ENCODE measurements at regions not wholly inside any gene's neighbourhood (a gene's known extent, or its start where the extent isn't known, plus 50 kb on each side); places are given as distances from the start of the nearest gene placed in this dataset.
"Not testable (repeated sequence)": the region's sequence is repeated elsewhere in the genome, so short reads cannot be mapped to it uniquely, and the experiment has no call there.

DNA sequence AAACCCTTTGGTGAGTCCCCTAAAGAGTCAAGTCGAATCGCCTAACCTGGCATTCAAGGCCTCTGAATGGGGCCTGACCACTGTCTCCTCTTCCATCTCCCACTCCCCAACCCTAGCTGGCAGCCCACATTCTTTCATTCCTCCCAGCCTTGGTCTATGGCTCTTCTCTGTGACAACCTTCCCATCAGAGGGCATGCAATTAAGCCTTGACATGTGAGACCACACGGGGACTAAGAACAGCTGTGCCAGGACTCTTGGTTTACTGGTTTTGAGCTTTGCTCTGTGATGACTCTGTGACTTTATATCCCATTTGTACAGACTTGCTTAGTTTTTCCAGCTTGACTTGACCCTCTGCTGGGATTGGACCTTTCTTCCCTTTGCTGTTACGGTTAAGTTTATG, 116.6 kb downstream of the BUB3 start:
- no peak for DNase-seq

DNA sequence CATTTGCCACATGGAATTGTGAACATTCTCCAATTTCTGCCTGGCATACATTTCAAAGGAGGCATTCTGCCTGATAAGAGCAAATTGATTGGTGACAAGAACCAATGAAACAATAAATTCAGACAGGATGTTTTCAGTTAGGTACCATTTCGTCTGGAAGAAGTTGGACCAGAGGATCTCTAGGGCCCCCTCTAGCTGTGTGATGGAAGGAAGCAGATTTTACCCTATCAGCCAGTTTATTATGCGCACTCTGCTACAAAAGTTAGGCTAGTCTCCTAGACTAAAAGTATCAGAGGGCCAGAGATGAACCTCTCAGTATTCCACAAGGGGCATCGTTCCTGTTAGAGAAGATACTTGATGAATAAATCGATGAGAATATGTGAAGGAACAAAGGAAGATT, 118.0 kb downstream of the BUB3 start:
- no peak for DNase-seq

DNA sequence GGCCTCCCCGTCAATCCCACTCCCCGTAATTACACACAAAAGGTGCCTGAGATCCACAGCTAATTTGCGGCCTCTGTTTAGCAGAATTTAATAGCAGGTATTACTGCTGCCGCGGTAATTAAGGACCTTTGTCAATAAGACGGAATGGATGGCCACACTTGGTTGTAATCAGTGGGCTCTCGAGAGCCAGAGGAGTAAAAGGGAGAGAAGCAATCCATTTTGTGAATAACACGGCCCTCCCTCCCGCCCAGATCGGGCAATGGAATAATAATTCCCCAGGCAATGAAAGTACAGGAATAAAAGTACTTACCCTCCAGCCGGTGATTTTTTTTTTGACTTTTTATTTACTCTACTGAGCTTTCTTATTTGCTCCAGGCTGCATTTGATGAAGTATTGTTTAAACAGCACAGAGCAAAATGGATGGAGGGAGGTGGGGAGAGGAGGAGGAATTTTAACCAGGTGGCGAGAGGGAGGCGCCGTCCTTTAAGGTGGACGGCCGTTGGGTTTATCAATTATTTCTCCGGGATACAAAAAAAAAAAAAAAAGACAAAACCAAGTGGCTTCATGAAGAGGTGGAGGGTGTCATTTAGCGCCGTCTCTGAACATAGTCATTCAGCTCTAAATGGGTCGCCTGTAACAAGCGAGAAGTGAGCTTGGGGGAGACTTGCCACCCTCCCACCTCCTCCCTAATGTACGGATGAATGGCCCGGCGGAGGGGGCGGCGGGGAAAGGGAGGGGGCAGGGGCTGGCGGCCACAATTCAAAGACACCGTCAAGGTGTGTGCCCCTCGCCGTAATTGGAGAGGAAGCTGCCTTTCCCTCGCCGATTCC, 120.3 kb downstream of the BUB3 start:
- DNase-seq, result no peak

DNA sequence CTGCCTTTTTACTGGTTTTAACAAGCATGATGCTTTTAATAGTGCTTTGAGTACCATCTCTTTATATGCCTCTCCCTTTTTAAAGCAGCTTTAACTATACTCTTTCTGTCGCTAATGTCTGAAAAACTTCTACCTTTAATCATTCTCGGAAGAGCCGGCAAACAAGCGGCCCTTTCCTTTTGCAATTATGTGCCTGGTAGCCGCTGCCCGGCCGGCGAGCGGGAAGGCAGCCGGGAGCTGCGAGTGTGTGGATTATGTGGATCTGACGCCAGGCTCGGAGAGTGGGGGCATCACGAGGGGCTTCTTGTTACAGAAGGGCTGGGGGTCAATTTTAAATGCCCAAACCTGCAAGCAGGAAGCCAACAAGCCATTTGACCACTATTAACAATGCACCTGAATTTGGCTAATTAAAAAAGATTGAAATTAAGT, 120.9 kb downstream of the BUB3 start:
- no peak for DNase-seq

DNA sequence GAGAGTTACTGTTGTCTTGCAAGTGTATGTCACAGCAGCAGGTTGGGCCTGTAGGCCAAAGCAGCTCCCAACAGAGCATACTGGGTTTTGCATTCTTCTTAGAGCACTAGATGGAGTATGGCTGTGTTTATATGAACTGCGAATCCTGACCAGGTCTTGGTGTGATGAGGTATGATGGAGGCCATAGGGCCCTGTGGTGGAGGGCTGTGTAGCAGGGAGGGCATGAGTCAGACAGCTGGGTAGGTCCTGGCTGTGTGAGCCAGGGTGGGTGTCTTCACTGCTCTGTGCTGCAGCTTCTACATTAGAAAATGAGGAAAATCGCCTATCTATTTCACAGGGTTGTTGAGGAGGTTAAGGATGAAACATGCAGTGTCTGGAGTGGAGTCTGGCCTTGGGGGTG, 124.2 kb downstream of the BUB3 start:
- no peak for DNase-seq

DNA sequence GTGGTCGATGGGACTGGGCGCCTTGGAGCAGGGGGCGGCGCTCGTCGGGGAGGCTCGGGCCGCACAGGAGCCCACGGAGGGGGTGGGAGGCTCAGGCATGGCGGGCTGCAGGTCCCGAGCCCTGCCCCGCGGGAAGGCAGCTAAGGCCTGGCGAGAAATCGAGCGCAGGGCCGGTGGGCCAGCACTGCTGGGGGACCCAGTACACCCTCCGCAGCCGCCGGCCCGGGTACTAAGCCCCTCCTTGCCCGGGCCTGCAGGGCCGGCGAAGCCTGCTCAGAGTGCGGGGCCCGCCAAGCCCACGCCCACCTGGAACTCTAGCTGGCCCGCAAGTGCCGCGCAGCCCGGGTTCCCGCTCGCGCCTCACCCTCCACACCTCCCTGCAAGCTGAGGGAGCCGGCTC, 129.2 kb downstream of the BUB3 start:
- DNase-seq, result not testable (repeated sequence)

DNA sequence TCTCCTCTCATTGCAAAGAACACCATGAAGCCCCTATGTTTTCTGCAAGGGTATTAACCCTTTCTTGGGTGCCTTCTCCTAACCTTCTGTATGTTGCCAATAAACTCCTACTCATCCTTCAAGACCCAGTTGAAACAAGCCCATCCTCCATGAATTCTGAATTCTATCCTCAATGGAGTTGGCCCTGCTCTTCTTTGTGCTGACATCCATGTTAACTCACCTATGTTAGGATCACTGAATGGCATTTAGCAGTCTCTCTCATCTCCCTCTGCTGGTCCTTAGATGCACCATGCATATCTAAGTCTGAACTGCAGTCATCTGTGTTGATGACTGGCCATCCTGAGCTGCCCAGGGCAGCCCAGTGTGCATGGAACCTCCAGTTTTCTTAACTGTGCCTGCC, 129.8 kb downstream of the BUB3 start:
- DNase-seq, result no peak

DNA sequence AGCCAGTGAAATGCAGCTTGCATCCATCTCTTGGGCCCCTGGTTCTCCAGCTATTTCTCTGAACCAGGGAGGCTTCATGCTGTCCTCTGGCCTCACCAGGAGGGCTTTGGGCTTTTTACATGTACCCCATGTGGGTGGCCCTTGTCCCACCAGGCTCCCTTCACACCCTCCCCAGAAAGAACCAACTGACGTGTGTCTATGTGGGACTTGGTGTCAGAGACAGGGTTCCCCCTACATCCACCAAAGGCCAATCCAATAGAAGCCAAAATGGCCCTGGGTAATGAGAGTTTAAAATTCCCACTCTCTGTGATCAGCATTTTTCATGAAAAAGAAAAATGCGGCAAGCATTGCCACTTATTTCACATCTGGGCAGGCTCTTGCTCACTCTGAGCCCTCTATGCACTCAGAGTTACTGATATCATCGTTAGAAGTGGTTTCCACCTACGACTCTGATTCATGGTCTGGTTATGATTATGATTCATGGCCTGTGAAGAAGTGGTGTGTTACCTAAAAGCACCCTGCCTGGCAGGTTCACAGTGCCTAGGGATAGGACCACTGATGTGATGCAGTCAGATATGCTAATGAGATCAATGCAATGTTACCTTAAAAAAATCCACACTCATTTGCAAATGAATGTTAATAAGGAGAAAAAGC, 133.5 kb downstream of the BUB3 start:
- no peak for DNase-seq

DNA sequence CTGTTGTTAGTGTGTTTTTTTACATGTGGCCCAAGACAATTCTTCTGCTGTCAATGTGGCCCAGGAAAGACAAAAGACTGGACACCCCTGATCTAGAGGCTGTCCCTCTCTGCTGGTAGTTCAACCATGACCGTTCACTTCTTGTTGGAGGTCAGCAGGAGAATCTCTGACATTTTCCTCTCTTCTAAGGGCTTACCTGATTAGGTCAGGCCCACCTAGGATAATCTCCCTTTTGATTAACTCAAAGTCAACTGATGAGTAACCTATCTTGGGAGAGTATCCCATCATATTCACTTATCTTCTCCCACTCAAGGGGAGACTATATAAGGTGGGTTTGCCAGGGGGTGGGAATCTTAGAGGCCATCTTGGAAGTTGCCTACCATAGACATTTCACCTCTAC, 135.2 kb downstream of the BUB3 start:
- no peak for DNase-seq

DNA sequence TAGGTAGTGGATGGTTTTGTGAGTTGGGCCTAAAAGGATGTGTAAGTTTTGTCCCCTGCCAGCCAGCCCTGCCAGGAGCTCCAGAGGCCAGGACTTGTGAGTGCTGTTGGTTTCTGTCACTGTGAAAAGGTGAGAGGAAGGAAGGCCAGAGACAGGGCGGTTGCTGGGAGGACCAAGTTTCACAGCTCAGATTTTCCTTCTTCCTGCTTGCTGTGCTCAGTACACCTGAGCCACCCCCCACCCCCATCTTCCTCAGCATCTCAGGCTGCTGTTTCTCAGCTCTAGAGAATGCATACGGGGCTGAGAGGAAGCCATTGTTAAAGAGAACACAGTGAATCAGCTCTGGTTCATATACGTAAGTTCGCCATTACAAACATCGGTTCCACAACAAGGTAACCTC, 139.9 kb downstream of the BUB3 start:
- DNase-seq, result no peak

DNA sequence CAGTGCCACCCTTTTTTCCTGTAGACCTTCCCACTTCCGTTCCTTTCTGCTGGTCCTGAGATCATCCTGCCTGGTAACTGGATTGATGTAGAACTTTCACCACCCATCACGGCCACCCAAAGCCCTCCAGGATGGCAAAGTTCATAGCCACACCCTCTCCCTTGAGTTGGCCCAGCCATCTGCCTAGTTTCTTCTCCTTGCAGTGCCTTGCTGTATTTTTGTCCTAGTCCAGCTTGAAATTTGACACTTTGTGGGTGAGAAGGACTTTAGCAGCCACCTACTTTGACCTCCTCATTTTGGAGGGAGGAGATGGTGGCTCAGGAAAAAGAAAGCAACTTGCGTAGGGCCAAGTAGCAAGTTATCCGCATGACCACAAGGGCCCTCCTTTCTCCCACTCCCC, 140.7 kb downstream of the BUB3 start:
- DNase-seq, result no peak

DNA sequence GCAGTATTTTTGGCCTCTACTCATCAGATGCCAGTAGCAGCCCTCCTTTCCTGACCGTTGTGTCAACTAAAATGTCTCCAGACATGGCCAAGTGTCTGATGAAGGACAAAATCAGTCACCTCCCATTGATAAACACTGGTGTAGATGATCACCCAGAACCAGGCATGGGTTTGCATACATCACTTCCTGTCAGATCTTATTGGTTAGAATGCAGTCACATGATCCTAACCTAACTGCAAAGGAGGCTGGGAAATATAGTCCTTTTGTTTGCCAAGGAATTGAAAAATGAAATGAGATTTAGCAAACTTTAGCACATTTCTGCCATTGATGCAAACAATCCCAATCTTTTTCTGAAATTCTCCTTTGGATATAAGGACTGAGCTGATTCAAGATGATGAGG, 141.4 kb downstream of the BUB3 start:
- no peak for DNase-seq

DNA sequence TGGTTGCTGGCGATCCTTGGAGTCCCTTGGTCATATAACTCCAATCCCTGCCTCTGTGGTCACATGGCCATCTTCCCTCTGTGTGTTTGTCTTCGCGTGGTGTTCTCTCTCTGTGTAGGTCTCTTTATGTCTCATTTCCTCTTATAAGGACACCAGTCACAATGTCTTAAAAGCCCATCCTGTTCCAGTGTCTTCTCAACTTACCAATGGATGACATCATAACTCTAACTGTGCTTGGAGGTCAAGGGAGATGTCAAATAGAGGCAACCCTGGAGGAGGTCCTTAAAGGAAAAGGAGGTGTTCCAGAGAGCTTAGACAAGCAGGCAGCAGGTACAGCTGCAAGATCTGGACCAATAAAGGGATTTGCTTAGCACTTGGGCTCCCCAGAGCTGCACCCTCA, 143.0 kb downstream of the BUB3 start:
- no peak for DNase-seq

DNA sequence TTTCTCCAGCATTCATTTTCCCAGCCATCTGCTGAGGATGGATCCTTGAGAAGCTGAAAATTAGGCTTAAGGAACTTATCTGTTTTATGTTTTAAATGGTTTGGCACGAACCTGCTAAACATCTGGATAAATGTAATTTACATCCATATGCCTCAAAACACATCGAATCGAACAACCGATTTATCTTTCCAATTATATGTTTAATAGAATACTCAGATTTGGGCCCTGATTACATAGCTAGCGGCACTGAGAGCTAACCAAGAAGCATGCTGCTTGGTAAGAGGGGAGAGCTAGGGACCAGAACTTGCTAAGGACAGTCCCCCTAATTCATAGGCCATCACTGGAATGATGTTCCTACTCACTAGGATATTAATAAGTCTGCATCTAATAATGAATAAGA, 144.4 kb downstream of the BUB3 start:
- no peak for DNase-seq

DNA sequence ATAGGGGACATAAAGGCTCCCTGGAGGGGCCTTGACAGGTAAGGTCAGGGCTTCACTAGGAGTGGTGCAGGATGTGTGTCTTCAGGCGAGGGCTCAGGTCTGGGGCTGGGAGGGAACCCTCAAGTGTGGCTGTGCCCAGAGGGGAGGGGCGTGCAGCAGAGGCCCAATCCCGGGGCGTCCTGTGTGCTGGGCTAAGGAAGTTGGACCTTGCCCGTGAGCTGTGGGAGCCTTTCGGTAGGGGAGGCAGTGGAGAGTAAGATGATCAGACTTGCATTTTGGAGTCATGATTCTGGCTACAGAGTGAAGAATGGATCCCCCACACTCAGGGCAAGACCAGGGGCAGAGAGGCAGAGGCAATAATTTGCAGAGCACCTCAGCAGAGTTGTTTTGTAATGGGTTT, 145.4 kb downstream of the BUB3 start:
- no peak for DNase-seq

DNA sequence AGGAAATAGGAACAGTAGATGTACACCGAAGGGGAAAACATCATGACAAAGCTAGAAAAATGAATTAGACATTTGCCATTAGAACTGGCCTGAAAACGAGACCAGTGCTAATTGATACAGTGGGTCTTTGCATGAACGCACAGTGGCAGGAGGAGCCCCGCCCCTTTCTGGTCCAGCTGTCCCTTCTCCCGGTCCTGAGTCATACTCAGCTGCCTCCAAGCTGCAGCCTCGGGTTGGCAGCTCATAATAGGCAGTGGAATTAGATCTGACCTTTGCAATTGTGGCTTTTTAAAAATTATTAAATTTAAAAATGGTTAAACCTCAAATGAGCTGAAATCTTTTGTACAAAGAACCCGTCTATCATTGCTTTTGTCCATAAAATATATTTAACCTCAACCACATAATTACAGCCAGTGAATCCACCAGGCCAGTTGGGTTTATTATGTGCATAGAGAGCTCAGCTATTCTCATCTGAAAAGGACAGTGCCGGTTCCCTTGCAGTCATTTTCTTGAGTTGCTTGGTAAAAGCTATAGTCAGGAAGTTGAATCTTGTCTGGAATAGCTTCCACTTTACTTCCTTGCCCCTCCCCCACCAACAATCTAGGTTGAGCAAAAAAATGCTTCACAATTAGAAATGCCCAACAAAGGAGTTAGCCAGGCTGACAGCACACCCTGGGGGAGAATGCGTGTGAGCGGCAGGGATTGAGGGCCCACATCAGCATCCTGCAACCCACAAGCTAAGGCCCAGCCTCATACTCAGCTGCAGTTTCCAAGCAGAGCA, 147.1 kb downstream of the BUB3 start:
- no peak for DNase-seq

DNA sequence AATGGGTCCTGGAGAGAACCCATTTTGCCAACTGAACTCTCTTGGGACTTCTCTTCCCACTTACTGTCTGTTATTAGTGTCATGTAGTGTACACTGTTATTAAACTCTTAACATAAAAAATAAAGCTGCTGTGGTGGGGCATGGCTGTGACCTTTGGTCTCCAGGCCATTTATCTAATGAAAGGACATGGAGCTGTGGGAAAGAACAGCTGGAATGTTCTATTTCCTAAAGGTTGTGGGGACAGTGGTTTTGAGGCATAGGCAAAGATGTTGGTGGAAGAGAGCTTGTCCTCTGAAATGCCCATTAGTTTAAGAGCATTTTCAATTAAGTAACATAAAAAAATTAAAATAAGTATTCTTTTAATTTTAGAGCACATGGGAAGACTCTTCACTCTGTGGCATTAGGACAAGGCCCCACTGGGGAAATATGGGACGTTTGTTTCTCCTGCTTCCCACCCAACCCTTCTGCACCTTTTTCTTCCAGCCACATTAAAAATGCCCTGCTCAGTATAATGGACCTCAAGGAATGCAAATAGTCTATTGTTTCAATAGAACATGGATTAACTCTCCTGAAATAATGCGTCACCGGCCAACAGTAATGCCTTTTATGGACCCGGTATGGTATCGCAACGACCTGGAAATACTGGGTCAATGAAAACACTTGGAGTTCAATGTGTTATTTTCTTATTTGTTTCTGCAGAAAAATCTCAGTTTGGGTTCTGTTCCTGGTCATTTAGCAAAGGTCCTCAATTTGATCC, 149.6 kb downstream of the BUB3 start:
- no peak for DNase-seq

DNA sequence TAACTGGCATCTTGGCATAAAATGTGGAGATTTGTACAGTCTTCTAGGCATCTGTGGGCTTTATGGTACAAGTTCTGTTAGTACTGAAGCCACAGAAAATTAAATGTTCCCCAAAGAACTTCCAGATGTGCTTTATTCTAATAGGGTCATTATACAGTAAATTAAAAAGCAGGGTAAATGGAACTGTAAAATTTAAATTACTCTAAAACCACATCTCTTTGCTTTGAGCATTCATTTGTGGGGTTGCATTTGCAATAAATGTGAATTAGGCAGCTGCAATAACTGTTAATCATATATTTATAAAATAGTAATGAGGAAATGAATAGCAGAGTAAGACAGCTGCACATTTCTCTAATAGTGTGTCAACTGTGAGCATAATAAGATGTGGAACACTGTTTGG, 151.5 kb downstream of the BUB3 start:
- no peak for DNase-seq

DNA sequence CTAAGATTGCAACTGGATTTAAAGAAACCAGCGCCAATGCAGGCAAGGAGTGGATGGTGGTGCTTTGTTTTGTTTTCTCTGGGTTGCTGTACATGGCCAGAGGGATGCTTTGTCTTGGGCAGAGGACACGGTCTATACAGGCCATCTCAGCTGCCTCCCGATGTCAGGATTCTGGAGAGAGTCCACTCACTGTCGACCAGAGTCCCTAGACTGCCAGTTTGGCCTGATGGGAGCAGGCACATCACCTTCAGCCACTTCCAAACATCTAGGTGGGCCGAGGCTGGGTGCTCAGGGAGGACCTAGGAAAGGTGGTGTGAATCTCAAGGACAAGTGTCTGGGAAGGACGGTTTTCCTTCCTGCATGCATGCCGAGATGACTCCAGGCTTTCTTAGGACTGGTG, 152.1 kb downstream of the BUB3 start:
- no peak for DNase-seq

DNA sequence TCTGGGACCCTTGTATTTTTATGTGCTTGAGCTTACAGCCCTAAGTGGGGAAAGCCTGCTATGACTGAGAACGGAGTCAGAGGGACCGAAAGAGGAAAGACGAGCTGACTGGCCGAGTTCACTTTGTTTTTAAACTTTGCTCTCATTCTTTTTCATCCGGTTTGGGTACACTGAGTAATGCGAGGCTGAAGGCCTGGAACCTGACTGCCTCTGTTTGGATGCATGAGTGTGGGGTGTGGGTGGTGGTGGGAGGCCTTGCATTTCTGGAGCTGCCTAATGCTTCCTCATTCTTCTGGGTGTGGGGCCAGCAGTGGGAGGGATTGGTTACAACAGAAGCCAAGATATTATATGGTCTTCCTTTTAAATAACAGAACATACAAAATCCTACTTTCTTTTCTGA, 155.5 kb downstream of the BUB3 start:
- no peak for DNase-seq

DNA sequence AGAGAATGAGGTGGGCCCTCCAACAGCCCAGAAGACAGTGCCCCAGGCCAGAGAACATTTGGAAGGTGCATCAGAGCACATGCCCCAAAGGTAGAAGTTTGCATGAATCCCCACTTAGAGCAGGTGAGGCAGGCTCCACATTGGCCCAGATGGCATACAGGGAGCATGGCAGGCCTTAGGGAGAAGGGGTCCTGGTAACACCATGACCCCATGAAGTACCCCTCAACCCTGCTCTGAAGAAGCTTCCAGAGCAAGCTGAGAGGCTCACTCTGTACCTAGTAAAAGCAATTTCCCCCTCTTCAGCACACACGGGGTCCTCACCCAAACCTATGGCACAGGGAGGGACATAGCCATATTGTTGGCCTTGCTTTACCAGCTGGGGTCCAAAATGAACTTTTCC, 162.6 kb downstream of the BUB3 start:
- DNase-seq, result no peak

DNA sequence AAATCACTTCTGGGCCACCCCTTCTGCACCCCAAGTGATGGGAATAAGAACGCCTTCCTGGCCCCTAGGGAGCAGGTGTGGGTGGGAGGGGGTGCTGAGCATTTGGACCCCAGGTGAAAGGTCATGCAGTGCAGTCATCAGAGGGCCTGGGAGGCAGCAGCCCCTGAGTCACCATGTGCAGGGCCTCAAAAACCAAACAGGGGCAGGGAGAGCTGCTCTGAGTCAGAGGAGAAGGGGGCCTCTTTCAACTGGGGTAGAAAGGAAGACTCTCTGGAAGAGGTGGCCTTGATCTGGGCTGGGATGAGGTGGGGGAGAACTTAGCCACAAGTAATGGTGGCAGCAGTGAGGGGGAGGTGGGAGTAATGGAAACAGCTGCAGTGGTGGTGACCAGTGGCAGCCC, 164.3 kb downstream of the BUB3 start:
- no peak for DNase-seq

DNA sequence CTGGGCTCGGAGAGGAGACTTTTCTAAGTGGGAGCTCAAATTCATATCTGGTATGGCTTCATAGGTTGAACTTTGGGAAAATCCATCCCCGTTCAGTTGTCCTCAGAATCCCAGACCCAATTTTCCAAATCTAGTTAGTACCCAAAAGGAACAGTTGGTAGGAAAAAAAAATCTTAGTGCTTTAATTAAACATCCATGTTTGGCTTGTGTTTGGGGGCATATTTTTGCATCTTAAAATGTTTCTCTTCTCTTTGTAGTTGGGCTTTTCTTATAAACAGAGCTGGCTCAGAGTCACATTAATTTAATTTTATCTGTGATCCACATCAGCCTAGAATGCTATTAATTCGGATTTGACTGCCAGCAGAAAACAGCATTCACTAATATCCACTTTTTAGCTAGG, 165.9 kb downstream of the BUB3 start:
- no peak for DNase-seq

All from AML-193 (cell line).